Neuronal stem cell (in vitro differentiated cells): ENCODE measurements at regions not wholly inside any gene's neighbourhood (a gene's known extent, or its start where the extent isn't known, plus 50 kb on each side); places are given as distances from the start of the nearest gene placed in this dataset.
"Not testable (repeated sequence)": the region's sequence is repeated elsewhere in the genome, so short reads cannot be mapped to it uniquely, and the experiment has no call there.

ENCODE experiments used
- DNase-seq: peaks from one replicate; pipeline ENCODE4 v3.0.0-alpha.2; 2013; ENCODE audit warnings: low spot score
- H2AFZ ChIP-seq: one replicate; pipeline ENCODE4 v1.6.1; 2013; ENCODE audit warnings: mild to moderate bottlenecking, low read length, inconsistent platforms
- H2AK5ac ChIP-seq: 2 replicates; pipeline ENCODE4 v1.6.1; 2013; ENCODE audit warnings: low read depth, mild to moderate bottlenecking, inconsistent platforms, low read length, moderate library complexity, mixed read lengths
- H2BK120ac ChIP-seq: 2 replicates; pipeline ENCODE4 v1.6.1; 2013; ENCODE audit warnings: low read depth, mild to moderate bottlenecking, inconsistent platforms, low read length, moderate library complexity, mixed read lengths
- H2BK12ac ChIP-seq: one replicate; pipeline ENCODE4 v1.6.1; 2013; ENCODE audit warnings: low read length, inconsistent platforms
- H2BK15ac ChIP-seq: 2 replicates; pipeline ENCODE4 v1.6.1; 2013; ENCODE audit warnings: mild to moderate bottlenecking, low read length, inconsistent platforms, mixed read lengths
- H2BK5ac ChIP-seq: one replicate; pipeline ENCODE4 v1.6.1; 2013; ENCODE audit warnings: inconsistent platforms, mild to moderate bottlenecking, low read length, moderate library complexity
- H3K14ac ChIP-seq: one replicate; pipeline ENCODE4 v1.6.1; 2013; ENCODE audit warnings: low read length, inconsistent platforms
- H3K18ac ChIP-seq: 2 replicates; pipeline ENCODE4 v1.6.1; 2013; ENCODE audit warnings: low read length, inconsistent platforms
- H3K23ac ChIP-seq: 2 replicates; pipeline ENCODE4 v1.6.1; 2013; ENCODE audit warnings: low read depth, mild to moderate bottlenecking, mixed read lengths, low read length, inconsistent platforms; ENCODE audit not compliant: poor library complexity
- H3K27ac ChIP-seq: replicated peaks from 3 replicates; pipeline ENCODE4 v1.5.1; 2013; ENCODE audit warnings: low read length, inconsistent platforms
- H3K27me3 ChIP-seq, 3 experiments: 2 replicates each; pipeline ENCODE4 v1.6.1; 2013; ENCODE audit warnings: low read length in 3 of 3, mild to moderate bottlenecking in 2 of 3, inconsistent platforms in 1 of 3, low read depth in 1 of 3, mixed read lengths in 1 of 3, moderate library complexity in 1 of 3; ENCODE audit not compliant: control insufficient read depth in 3 of 3, insufficient read depth in 3 of 3
- H3K36me3 ChIP-seq, 2 donors: replicated peaks in 1 of 2; 2 replicates each; pipeline ENCODE4 v1.6.1; 2013; ENCODE audit warnings: low read length in 2 of 2; ENCODE audit not compliant: control insufficient read depth in 2 of 2, insufficient read depth in 2 of 2
- H3K4ac ChIP-seq: 2 replicates; pipeline ENCODE4 v1.6.1; 2013; ENCODE audit warnings: inconsistent platforms, mild to moderate bottlenecking, low read length, moderate library complexity
- H3K4me1 ChIP-seq, 2 donors: 1 replicate in 1 of 2; 2 replicates in 1 of 2; pipeline ENCODE4 v1.6.1; 2013; ENCODE audit warnings: low read length in 2 of 2, low read depth in 1 of 2; ENCODE audit not compliant: control insufficient read depth in 2 of 2, insufficient read depth in 1 of 2
- H3K4me2 ChIP-seq: one replicate; pipeline ENCODE4 v1.6.1; 2013; ENCODE audit warnings: mild to moderate bottlenecking, low read length, inconsistent platforms; ENCODE audit not compliant: insufficient read depth, poor library complexity, severe bottlenecking
- H3K4me3 ChIP-seq, 2 donors: 2 replicates each; pipeline ENCODE4 v1.5.1; 2013; ENCODE audit warnings: low read length in 2 of 2, mild to moderate bottlenecking in 2 of 2, inconsistent platforms in 1 of 2, moderate library complexity in 1 of 2
- H3K79me1 ChIP-seq: one replicate; pipeline ENCODE4 v1.6.1; 2013; ENCODE audit warnings: low read depth, mild to moderate bottlenecking, inconsistent platforms, low read length, moderate library complexity
- H3K9ac ChIP-seq: one replicate; pipeline ENCODE4 v1.6.1; 2013; ENCODE audit warnings: mild to moderate bottlenecking, low read depth, low read length, inconsistent platforms; ENCODE audit not compliant: poor library complexity
- H3K9me3 ChIP-seq, 2 donors: replicated peaks in 1 of 2; 2 replicates each; pipeline versions ENCODE3 to v1.6.1; 2013; ENCODE audit warnings: low read length in 2 of 2, mild to moderate bottlenecking in 2 of 2, inconsistent platforms in 1 of 2, low read depth in 1 of 2, mixed read lengths in 1 of 2, moderate library complexity in 1 of 2; ENCODE audit not compliant: control insufficient read depth in 2 of 2, insufficient read depth in 1 of 2
- H4K8ac ChIP-seq: one replicate; pipeline ENCODE4 v1.6.1; 2013; ENCODE audit warnings: low read depth, mild to moderate bottlenecking, inconsistent platforms, low read length, moderate library complexity
- H4K91ac ChIP-seq: one replicate; pipeline ENCODE4 v1.6.1; 2013; ENCODE audit warnings: low read length, low read depth, mild to moderate bottlenecking, inconsistent platforms; ENCODE audit not compliant: poor library complexity
- WGBS, 2 donors: extraction: QIAGEN DNeasy Blood & Tissue Kit; methylation state at CpG; one replicate each; pipeline ENCODE4 v1.1.7; 2013; ENCODE audit warnings: missing lambda C conversion rate in 2 of 2, mixed read lengths in 1 of 2; ENCODE audit not compliant: insufficient read length in 2 of 2, insufficient replicate concordance in 1 of 2; ENCODE audit errors: extremely low coverage in 2 of 2; 5-methylcytosine and 5-hydroxymethylcytosine counted together

DNA sequence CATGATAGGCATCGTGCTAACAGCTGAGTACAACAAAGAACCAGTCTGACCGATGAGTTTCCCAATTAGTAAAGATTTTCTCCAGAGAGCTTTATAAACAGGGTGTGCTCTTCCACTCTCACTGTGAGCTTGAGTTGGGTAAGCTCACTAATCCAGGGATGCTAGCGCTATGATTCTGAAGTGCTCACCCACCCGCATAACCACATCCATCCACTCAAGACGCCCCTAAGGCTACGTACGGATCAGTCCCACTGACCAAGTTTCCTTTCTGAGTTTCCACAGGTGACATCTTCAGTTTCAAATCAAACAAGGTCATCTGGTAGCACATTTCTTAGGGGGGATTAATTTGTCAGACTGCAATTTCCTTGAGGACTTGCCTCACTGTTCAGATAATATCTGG is 141.1 kb upstream of the ABI3BP start:
- Histone ChIP-seq H3K4me2 (no peak overlapping the region), H3K4me3 (no peak overlapping the region), H3K36me3 (no peaks in the 10 kb centered on the region), H2BK15ac (no peak overlapping the region), H3K23ac (no peak overlapping the region), H4K91ac (no peak overlapping the region), H3K4ac (no peak overlapping the region), H2AFZ (no peak overlapping the region), H3K4me1 (no peaks in the 10 kb centered on the region), H3K27me3 (no peaks in the 10 kb centered on the region), H2BK5ac (no peak overlapping the region), H3K18ac (no peak overlapping the region), H2BK120ac (no peak overlapping the region), H3K9me3 (peaks cover 0 to 2% of the 10 kb centered on the region in 2 donors), H2AK5ac (no peak overlapping the region), H3K9ac (no peak overlapping the region), H3K79me1 (no peaks in the 10 kb centered on the region), H3K27ac (no peak overlapping the region), H4K8ac (no peak overlapping the region), H2BK12ac (no peak overlapping the region), H3K14ac (no peak overlapping the region)
- no CpG with 5 or more reads among the region's 7 CpGs for WGBS, 2 donors
- DNase-seq = no peak

DNA sequence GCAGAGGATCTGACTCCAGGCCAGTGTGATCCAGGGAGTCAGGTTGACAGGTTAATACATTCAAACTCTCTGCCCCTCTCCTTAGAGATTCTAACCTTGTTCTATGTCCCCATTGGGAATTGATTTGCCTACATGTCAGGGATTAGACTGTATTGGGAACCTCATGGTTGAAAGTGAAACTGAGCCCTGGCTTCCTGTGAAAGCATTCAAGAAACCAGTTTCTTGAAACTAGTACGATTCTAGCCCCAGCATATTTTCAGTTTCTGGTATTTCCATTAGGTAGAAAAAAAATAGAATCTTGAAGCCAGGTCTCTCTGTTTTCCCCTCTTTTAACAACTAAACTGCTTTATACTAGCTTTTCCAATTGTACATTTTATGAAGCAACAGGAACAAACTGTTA is 140.4 kb upstream of the ABI3BP start:
- Histone ChIP-seq H3K27me3 (no peaks in the 10 kb centered on the region), H3K27ac (no peak overlapping the region), H3K4ac (no peak overlapping the region), H3K18ac (no peak overlapping the region), H3K36me3 (no peaks in the 10 kb centered on the region), H2BK5ac (no peak overlapping the region), H3K4me2 (no peak overlapping the region), H2BK12ac (no peak overlapping the region), H4K91ac (no peak overlapping the region), H3K9me3 (peaks cover 0 to 2% of the 10 kb centered on the region in 2 donors), H2AFZ (no peak overlapping the region), H3K9ac (no peak overlapping the region), H3K23ac (no peak overlapping the region), H3K14ac (no peak overlapping the region), H3K79me1 (no peaks in the 10 kb centered on the region), H2BK120ac (no peak overlapping the region), H2BK15ac (no peak overlapping the region), H4K8ac (no peak overlapping the region), H2AK5ac (no peak overlapping the region), H3K4me1 (no peaks in the 10 kb centered on the region), H3K4me3 (no peak overlapping the region)
- no CpG with 5 or more reads among the region's 1 CpG for WGBS, 2 donors
- DNase-seq = no peak

DNA sequence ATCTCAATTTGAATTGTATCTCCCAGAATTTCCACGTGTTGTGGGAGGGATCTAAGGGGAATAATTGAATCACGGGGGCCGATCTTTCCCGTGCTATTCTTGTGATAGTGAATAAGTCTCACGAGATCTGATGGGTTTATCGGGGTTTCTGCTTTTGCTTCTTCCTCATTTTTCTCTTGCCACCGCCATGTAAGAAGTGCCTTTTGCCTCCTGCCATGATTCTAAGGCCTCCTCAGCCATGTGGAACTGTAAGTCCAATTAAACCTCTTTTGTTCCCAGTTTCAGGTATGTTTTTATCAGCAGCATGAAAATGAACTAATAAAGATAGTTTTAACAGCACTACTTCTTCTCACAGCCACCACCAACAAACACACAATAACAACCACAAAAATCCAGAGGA is 140.0 kb upstream of the ABI3BP start:
- H3K9me3 ChIP-seq, H3K4me2 ChIP-seq, H3K4ac ChIP-seq, H2BK12ac ChIP-seq, H3K23ac ChIP-seq, H3K9ac ChIP-seq, H2AFZ ChIP-seq, H3K18ac ChIP-seq, H3K27ac ChIP-seq, H4K8ac ChIP-seq, H3K36me3 ChIP-seq, H2BK5ac ChIP-seq, DNase-seq, H3K4me1 ChIP-seq, H3K27me3 ChIP-seq, H2AK5ac ChIP-seq, H3K14ac ChIP-seq, H4K91ac ChIP-seq, H2BK120ac ChIP-seq, H3K4me3 ChIP-seq, H2BK15ac ChIP-seq, H3K79me1 ChIP-seq: not testable (repeated sequence)
- WGBS, 2 donors = no CpG with 5 or more reads among the region's 7 CpGs

DNA sequence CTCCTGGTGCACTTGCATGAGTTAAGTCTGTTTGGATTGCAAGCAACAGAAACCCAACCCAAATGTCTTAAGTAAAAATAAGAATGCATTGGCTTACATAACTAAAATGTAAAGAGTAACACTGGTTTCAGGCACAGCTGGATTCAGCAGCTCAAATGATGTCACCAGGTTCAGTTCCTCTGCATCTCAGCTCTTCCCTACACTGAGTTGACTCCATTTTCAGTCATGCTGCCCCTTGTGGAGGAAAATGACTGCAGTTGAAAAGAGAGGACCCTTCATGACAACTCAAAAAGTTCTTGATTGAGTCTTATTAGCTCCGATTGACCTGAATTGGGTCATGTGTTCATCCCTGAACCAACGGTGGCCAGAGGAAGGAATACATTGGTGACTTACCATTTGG is 138.5 kb upstream of the ABI3BP start:
- no CpG with 5 or more reads among the region's 2 CpGs for WGBS, 2 donors
- no peak overlapping the region for H2BK5ac ChIP-seq

More for the DNA sequence above, 138.5 kb upstream of the ABI3BP start:
- DNase-seq = no peak
- Histone ChIP-seq H3K4me1 (no peaks in the 10 kb centered on the region), H2AK5ac (no peak overlapping the region), H3K9ac (no peak overlapping the region), H3K27me3 (no peaks in the 10 kb centered on the region), H2AFZ (no peak overlapping the region), H3K4me3 (no peak overlapping the region), H3K23ac (no peak overlapping the region), H2BK12ac (no peak overlapping the region), H3K27ac (no peak overlapping the region), H2BK120ac (no peak overlapping the region), H3K4ac (no peak overlapping the region), H4K91ac (no peak overlapping the region), H3K4me2 (no peak overlapping the region), H3K79me1 (no peaks in the 10 kb centered on the region), H4K8ac (no peak overlapping the region), H2BK15ac (no peak overlapping the region), H3K9me3 (peaks cover 0 to 2% of the 10 kb centered on the region in 2 donors), H3K18ac (no peak overlapping the region), H3K14ac (no peak overlapping the region), H3K36me3 (no peaks in the 10 kb centered on the region)
